ENCODE measurements at regions not wholly inside any gene's neighbourhood (a gene's known extent, or its start where the extent isn't known, plus 50 kb on each side); places are given as distances from the start of the nearest gene placed in this dataset.

DNA sequence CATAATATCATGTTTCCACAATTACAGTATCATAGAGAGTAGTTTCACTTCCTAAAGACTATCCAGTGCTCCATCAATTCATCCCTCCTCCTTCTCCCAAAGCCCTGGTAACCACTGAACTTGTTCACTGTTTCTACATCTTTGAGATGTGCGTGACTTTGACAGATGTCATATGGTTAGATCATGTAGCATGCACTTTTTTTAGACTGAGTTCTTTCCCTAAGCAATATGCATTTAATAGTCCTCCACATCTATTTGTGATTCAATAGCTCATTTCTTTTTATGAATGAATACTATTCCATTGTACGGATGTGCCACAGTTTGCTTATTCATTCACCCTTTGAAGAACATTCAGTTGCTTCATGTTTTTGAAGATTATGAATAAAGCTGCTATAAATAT is 560.4 kb upstream of the LRRTM4 start:
- Mint-ChIP-seq H3K36me3 (ENCODE audit: low read depth) (no peaks in the 10 kb centered on the region), H3K9me3 (no peaks in the 10 kb centered on the region), H3K4me3 (no peak overlapping the region), H3K27me3 (ENCODE audit: insufficient read depth) (no peaks in the 10 kb centered on the region), H3K27ac (no peak overlapping the region), H3K4me1 (peaks cover 7% of the 10 kb centered on the region)
- no peak overlapping the region for H3K27ac ChIP-seq (ENCODE audit: low read depth, low read length)
- WGBS, 2 experiments (ENCODE audit: insufficient coverage in 1 of 2, insufficient read length in 1 of 2) = 82 to 98% methylated on average over 2 of the region's 2 CpGs
- H3K27me3 ChIP-seq (ENCODE audit: control insufficient read depth, insufficient read depth, low read length, poor library complexity, severe bottlenecking) = no peaks in the 10 kb centered on the region
- H3K9me3 ChIP-seq (ENCODE audit: control insufficient read depth, low read length) = peaks cover 6% of the 10 kb centered on the region
- no peak for DNase-seq
- no peak overlapping the region for H3K9ac ChIP-seq (ENCODE audit: extremely low read depth, low read length, poor library complexity, severe bottlenecking)
- no peaks in the 10 kb centered on the region for H3K36me3 ChIP-seq (ENCODE audit: control insufficient read depth, insufficient read depth, low read length)
- no peak overlapping the region for H3K4me3 ChIP-seq (ENCODE audit: low read length)
- TF ChIP-seq, protein P1, sequence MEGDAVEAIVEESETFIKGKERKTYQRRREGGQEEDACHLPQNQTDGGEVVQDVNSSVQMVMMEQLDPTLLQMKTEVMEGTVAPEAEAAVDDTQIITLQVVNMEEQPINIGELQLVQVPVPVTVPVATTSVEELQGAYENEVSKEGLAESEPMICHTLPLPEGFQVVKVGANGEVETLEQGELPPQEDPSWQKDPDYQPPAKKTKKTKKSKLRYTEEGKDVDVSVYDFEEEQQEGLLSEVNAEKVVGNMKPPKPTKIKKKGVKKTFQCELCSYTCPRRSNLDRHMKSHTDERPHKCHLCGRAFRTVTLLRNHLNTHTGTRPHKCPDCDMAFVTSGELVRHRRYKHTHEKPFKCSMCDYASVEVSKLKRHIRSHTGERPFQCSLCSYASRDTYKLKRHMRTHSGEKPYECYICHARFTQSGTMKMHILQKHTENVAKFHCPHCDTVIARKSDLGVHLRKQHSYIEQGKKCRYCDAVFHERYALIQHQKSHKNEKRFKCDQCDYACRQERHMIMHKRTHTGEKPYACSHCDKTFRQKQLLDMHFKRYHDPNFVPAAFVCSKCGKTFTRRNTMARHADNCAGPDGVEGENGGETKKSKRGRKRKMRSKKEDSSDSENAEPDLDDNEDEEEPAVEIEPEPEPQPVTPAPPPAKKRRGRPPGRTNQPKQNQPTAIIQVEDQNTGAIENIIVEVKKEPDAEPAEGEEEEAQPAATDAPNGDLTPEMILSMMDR (conservative IDR thresholded peaks at IDR 0.05) = no peak
- no peaks in the 10 kb centered on the region for H3K4me1 ChIP-seq (ENCODE audit: control insufficient read depth, insufficient read depth, low read length)

DNA sequence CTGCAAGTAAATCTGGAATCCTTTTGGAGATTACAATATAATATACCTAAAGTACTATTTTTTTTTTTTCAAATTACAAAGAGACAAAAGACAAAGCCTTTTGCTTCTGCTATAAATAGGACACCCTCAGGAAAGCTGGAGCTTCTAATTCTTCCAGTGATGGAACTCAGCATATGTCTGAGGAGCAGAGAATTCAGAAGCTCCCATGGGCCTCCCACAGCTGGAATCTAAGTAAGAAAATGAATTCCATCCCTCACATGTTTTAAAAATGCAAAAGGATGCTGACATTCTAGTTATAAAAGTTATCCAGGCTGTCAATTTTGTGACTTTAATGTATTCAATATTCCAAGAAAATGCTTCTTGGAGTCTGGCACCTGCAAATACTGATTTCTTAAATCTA is 571.3 kb upstream of the LRRTM4 start:
- Histone ChIP-seq H3K4me1 (ENCODE audit: control insufficient read depth, insufficient read depth, low read length) (no peaks in the 10 kb centered on the region), H3K36me3 (ENCODE audit: control insufficient read depth, insufficient read depth, low read length) (no peaks in the 10 kb centered on the region), H3K4me3 (ENCODE audit: low read length) (no peak overlapping the region), H3K27me3 (ENCODE audit: control insufficient read depth, insufficient read depth, low read length, poor library complexity, severe bottlenecking) (no peaks in the 10 kb centered on the region), H3K27ac (ENCODE audit: low read depth, low read length) (no peak overlapping the region), H3K9me3 (ENCODE audit: control insufficient read depth, low read length) (no peaks in the 10 kb centered on the region), H3K9ac (ENCODE audit: extremely low read depth, low read length, poor library complexity, severe bottlenecking) (no peak overlapping the region)
- H3K27me3 Mint-ChIP-seq (ENCODE audit: insufficient read depth) = no peaks in the 10 kb centered on the region
- H3K4me1 Mint-ChIP-seq = no peaks in the 10 kb centered on the region
- no peak for DNase-seq
- H3K27ac Mint-ChIP-seq = no peak overlapping the region
- H3K9me3 Mint-ChIP-seq = peaks cover 3% of the 10 kb centered on the region
- TF ChIP-seq, protein P1 (conservative IDR thresholded peaks at IDR 0.05) = no peak
- H3K4me3 Mint-ChIP-seq = no peak overlapping the region
- H3K36me3 Mint-ChIP-seq (ENCODE audit: low read depth) = no peaks in the 10 kb centered on the region

DNA sequence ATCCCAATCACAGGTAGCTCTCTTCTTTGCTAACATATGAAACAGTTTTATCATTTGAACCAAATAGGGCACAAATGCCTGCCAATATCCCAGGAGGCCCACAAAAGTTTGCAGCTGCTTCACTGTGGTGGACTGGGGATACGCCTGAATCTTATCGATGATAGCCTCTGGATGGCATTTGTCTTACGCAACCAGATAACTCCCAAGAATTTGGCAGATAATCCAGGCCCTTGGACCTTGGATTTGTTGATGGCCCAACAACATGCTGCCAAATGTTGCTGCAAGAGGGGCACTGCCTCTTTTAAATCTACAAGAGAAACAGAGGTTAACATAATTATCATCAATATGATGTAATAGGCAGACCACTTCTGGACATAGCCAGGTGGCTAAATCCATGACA is 587.1 kb upstream of the LRRTM4 start:
- TF ChIP-seq, protein P1 (conservative IDR thresholded peaks at IDR 0.05) = no peak
- no peak for DNase-seq
- Histone ChIP-seq H3K4me3 (ENCODE audit: low read length) (no peak overlapping the region), H3K9me3 (ENCODE audit: control insufficient read depth, low read length) (peaks cover 10% of the 10 kb centered on the region), H3K36me3 (ENCODE audit: control insufficient read depth, insufficient read depth, low read length) (no peaks in the 10 kb centered on the region), H3K4me1 (ENCODE audit: control insufficient read depth, insufficient read depth, low read length) (no peaks in the 10 kb centered on the region), H3K27me3 (ENCODE audit: control insufficient read depth, insufficient read depth, low read length, poor library complexity, severe bottlenecking) (no peaks in the 10 kb centered on the region), H3K27ac (ENCODE audit: low read depth, low read length) (no peak overlapping the region), H3K9ac (ENCODE audit: extremely low read depth, low read length, poor library complexity, severe bottlenecking) (no peak overlapping the region)
- Mint-ChIP-seq H3K9me3 (peaks cover 12% of the 10 kb centered on the region), H3K27me3 (ENCODE audit: insufficient read depth) (no peaks in the 10 kb centered on the region), H3K4me3 (no peak overlapping the region), H3K27ac (no peak overlapping the region), H3K36me3 (ENCODE audit: low read depth) (peaks cover 6% of the 10 kb centered on the region), H3K4me1 (no peaks in the 10 kb centered on the region)
- 58% methylated on average over 3 of the region's 3 CpGs; no CpG with 5 or more reads in 1 of the 2 experiments for WGBS, 2 experiments (ENCODE audit: insufficient coverage in 1 of 2, insufficient read length in 1 of 2)
